Neural progenitor cell (in vitro differentiated cells): ENCODE measurements at regions not wholly inside any gene's neighbourhood (a gene's known extent, or its start where the extent isn't known, plus 50 kb on each side); places are given as distances from the start of the nearest gene placed in this dataset.

Experiments used
- DNase-seq: peaks from one replicate; pipeline ENCODE4 v3.0.0-alpha.2; 2016; ENCODE audit warnings: low spot score
- H2AFZ ChIP-seq: fragments of 200-600 bp; sonication (generic); replicated peaks from 2 replicates; pipeline ENCODE4 v1.6.1; 2016; ENCODE audit warnings: antibody characterized with exemption
- H3F3A ChIP-seq: fragments of 200-600 bp; sonication (generic); 2 replicates; pipeline ENCODE4 v1.6.1; 2016; ENCODE audit warnings: antibody characterized with exemption, low read depth
- H3K27ac ChIP-seq: fragments of 200-600 bp; sonication (generic); 2 replicates; pipeline ENCODE4 v1.5.1; 2016; ENCODE audit warnings: mild to moderate bottlenecking
- H3K27me3 ChIP-seq: fragments of 200-600 bp; sonication (generic); 2 replicates; pipeline ENCODE4 v1.6.1; 2016; ENCODE audit warnings: mild to moderate bottlenecking, moderate library complexity
- H3K36me3 ChIP-seq: fragments of 200-600 bp; sonication (generic); 2 replicates; pipeline ENCODE4 v1.5.1; 2016
- H3K4me1 ChIP-seq: fragments of 200-600 bp; sonication (generic); 2 replicates; pipeline ENCODE4 v1.6.1; 2016; ENCODE audit warnings: mixed run types
- H3K4me2 ChIP-seq: fragments of 200-600 bp; sonication (generic); 2 replicates; pipeline ENCODE4 v1.6.1; 2016
- H3K4me3 ChIP-seq: fragments of 200-600 bp; sonication (generic); 2 replicates; pipeline ENCODE4 v1.5.1; 2016
- H3K79me2 ChIP-seq: fragments of 200-600 bp; sonication (generic); 2 replicates; pipeline ENCODE4 v1.6.1; 2016; ENCODE audit warnings: low read depth
- H3K9ac ChIP-seq: fragments of 200-600 bp; sonication (generic); 2 replicates; pipeline ENCODE4 v1.6.1; 2016
- H3K9me3 ChIP-seq: fragments of 200-600 bp; sonication (generic); 2 replicates; pipeline ENCODE4 v1.5.1; 2016; ENCODE audit warnings: low read depth
- H4K20me1 ChIP-seq: fragments of 200-600 bp; sonication (generic); 2 replicates; pipeline ENCODE4 v1.6.1; 2016; ENCODE audit warnings: low read depth
- H3K27ac Mint-ChIP-seq: 3 replicates; pipeline ENCODE4 v1.8.0; 2021; ENCODE audit warnings: mixed read lengths
- H3K27me3 Mint-ChIP-seq: 2 replicates; pipeline ENCODE4 v1.8.0; 2022; ENCODE audit warnings: low read depth, mild to moderate bottlenecking, inconsistent platforms, moderate library complexity, mixed read lengths; ENCODE audit not compliant: insufficient read depth
- H3K36me3 Mint-ChIP-seq: 3 replicates; pipeline ENCODE4 v1.8.0; 2021; ENCODE audit warnings: mixed read lengths
- H3K4me1 Mint-ChIP-seq: 3 replicates; pipeline ENCODE4 v1.8.0; 2021; ENCODE audit warnings: mixed read lengths
- H3K4me3 Mint-ChIP-seq: 3 replicates; pipeline ENCODE4 v1.8.0; 2021; ENCODE audit warnings: mild to moderate bottlenecking, moderate library complexity, mixed read lengths
- H3K9me3 Mint-ChIP-seq: 3 replicates; pipeline ENCODE4 v1.8.0; 2020; ENCODE audit warnings: mixed read lengths
- EZH2 ChIP-seq: fragments of 200-600 bp; sonication (generic); IDR thresholded peaks from 2 replicates; pipeline ENCODE4 v1.6.1; 2017; ENCODE audit warnings: antibody characterized with exemption, mild to moderate bottlenecking, moderate library complexity
- EZH2phosphoT487 ChIP-seq: fragments of 200-600 bp; sonication (generic); IDR thresholded peaks from 2 replicates; pipeline ENCODE4 v1.6.1; 2017; ENCODE audit warnings: antibody characterized with exemption
- TF ChIP-seq, protein P1 (sequence below): fragments of 200-600 bp; sonication (generic); IDR thresholded peaks from 2 replicates; pipeline ENCODE4 v1.5.1; 2017; ENCODE audit warnings: antibody characterized with exemption, mild to moderate bottlenecking

DNA sequence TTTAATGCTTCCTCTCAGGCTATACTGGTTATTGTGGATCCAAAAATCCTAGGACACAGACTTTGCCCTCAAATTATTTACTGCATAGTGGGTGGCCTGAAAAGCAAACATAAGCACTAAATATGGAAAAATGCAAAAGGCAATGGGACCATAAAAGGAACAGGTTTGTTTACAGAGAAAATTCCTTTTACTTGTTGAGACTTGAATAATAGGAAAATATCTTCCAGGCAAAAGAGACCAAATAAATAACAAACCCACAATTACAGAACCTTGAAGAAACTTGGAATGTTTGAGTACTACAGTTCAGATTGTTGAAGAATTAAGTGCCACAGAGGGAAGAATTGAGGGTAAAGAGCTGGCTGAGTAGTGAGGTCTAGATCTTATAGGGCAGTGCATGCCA is 711.0 kb downstream of the C4orf33 start:
- Histone ChIP-seq H3K27ac (no peak overlapping the region), H3K9ac (no peak overlapping the region), H3K4me2 (no peak overlapping the region), H3K79me2 (no peaks in the 10 kb centered on the region), H3F3A (no peaks in the 10 kb centered on the region), H2AFZ (no peak overlapping the region), H3K9me3 (no peaks in the 10 kb centered on the region), H3K4me3 (no peak overlapping the region), H4K20me1 (no peaks in the 10 kb centered on the region), H3K4me1 (peaks cover 7% of the 10 kb centered on the region), H3K27me3 (no peaks in the 10 kb centered on the region), H3K36me3 (no peaks in the 10 kb centered on the region)
- peaks cover 20% of the 10 kb centered on the region for H3K4me1 Mint-ChIP-seq
- TF ChIP-seq, protein P1, sequence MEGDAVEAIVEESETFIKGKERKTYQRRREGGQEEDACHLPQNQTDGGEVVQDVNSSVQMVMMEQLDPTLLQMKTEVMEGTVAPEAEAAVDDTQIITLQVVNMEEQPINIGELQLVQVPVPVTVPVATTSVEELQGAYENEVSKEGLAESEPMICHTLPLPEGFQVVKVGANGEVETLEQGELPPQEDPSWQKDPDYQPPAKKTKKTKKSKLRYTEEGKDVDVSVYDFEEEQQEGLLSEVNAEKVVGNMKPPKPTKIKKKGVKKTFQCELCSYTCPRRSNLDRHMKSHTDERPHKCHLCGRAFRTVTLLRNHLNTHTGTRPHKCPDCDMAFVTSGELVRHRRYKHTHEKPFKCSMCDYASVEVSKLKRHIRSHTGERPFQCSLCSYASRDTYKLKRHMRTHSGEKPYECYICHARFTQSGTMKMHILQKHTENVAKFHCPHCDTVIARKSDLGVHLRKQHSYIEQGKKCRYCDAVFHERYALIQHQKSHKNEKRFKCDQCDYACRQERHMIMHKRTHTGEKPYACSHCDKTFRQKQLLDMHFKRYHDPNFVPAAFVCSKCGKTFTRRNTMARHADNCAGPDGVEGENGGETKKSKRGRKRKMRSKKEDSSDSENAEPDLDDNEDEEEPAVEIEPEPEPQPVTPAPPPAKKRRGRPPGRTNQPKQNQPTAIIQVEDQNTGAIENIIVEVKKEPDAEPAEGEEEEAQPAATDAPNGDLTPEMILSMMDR, result no peak
- no peak for TF ChIP-seq EZH2phosphoT487
- TF ChIP-seq EZH2, result no peak
- H3K9me3 Mint-ChIP-seq, result no peaks in the 10 kb centered on the region
- no peaks in the 10 kb centered on the region for H3K36me3 Mint-ChIP-seq
- no peaks in the 10 kb centered on the region for H3K27me3 Mint-ChIP-seq
- H3K4me3 Mint-ChIP-seq, result no peak overlapping the region
- DNase-seq, result no peak
- no peak overlapping the region for H3K27ac Mint-ChIP-seq

DNA sequence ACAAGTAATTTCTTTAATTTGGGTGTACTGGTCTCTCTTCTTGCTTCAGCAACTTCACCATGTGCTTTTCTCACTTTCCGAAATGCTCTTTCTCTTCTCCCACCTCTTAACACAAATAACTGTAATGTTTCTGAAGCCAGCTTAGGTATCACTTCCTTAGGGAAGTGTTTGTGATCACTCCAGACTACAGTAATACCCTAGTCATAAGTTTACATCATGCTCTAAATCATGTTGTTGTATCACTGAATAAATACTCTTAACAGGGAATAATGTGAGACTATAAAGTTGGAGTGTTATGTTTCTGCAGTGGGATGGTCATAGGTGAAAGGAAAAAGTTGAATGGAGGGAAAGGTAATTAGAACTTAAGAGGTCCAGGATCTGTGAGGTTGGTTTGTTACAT is 712.3 kb downstream of the C4orf33 start:
- Histone ChIP-seq H3K36me3 (no peaks in the 10 kb centered on the region), H3K4me3 (no peak overlapping the region), H3K9ac (no peak overlapping the region), H3K79me2 (no peaks in the 10 kb centered on the region), H3K9me3 (no peaks in the 10 kb centered on the region), H3K27me3 (no peaks in the 10 kb centered on the region), H3K4me2 (no peak overlapping the region), H4K20me1 (no peaks in the 10 kb centered on the region), H3F3A (no peaks in the 10 kb centered on the region), H3K4me1 (peaks cover 7% of the 10 kb centered on the region), H2AFZ (no peak overlapping the region), H3K27ac (no peak overlapping the region)
- no peak for DNase-seq
- Mint-ChIP-seq H3K4me3 (no peak overlapping the region), H3K36me3 (no peaks in the 10 kb centered on the region), H3K4me1 (peaks cover 17% of the 10 kb centered on the region), H3K27me3 (no peaks in the 10 kb centered on the region), H3K27ac (no peak overlapping the region), H3K9me3 (no peaks in the 10 kb centered on the region)
- TF ChIP-seq EZH2 (no peak), EZH2phosphoT487 (no peak)
- TF ChIP-seq, protein P1, result no peak

DNA sequence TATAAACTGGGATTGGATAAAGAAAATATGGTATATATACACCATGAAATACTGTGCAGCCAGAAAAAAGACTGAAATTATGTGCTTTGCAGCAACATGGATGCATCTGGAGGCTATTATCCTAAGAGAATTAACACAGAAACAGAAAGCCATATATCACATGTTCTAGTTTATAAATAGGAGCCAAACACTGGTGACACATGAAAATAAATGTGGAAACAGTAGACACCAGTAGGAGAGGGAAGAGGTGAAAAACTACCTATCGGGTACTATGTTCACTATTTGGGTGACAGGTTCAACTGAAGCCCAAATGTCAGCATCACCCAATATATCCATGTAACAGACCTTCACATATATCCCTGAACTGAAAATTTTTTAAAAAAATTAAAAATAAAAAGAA is 725.1 kb downstream of the C4orf33 start:
- no peaks in the 10 kb centered on the region for H3K9me3 ChIP-seq
- no peak overlapping the region for H3K9ac ChIP-seq
- H3K27ac Mint-ChIP-seq, result no peak overlapping the region

More for the DNA sequence above, 725.1 kb downstream of the C4orf33 start:
- no peak overlapping the region for H3K4me2 ChIP-seq
- Mint-ChIP-seq H3K4me3 (no peak overlapping the region), H3K27me3 (no peaks in the 10 kb centered on the region), H3K36me3 (no peaks in the 10 kb centered on the region), H3K4me1 (no peaks in the 10 kb centered on the region), H3K9me3 (no peaks in the 10 kb centered on the region)
- TF ChIP-seq EZH2, result no peak
- no peak for TF ChIP-seq EZH2phosphoT487
- TF ChIP-seq, protein P1, result no peak
- no peaks in the 10 kb centered on the region for H3K27me3 ChIP-seq
- no peak overlapping the region for H3K27ac ChIP-seq
- H3K36me3 ChIP-seq, result no peaks in the 10 kb centered on the region
- no peaks in the 10 kb centered on the region for H3F3A ChIP-seq
- peaks cover 5% of the 10 kb centered on the region for H3K4me1 ChIP-seq
- no peak overlapping the region for H2AFZ ChIP-seq
- H3K79me2 ChIP-seq, result no peaks in the 10 kb centered on the region
- H4K20me1 ChIP-seq, result no peaks in the 10 kb centered on the region
- no peak for DNase-seq
- no peak overlapping the region for H3K4me3 ChIP-seq
